C4-2B (cell line): ENCODE measurements at regions not wholly inside any gene's neighbourhood (a gene's known extent, or its start where the extent isn't known, plus 50 kb on each side); places are given as distances from the start of the nearest gene placed in this dataset.

Source experiments
- H3K27ac ChIP-seq: fragments of 450-650 bp; 2 replicates; pipeline ENCODE4 v1.5.1; 2017
- CTCF ChIP-seq: fragments of 450-650 bp; conservative IDR thresholded peaks from 2 replicates; pipeline ENCODE4 v1.5.1; 2017; ENCODE audit warnings: mild to moderate bottlenecking
- ZFX ChIP-seq: fragments of 450-650 bp; IDR thresholded peaks from 2 replicates; pipeline ENCODE4 v1.6.1; 2017

GRCh38 chr1:79457562-79458224 is 451.2 kb upstream of the ADGRL4 start:
- no peak overlapping the region for H3K27ac ChIP-seq
- TF ChIP-seq CTCF (no peak), ZFX (no peak)

- no peak overlapping the region for H3K27ac ChIP-seq
- TF ChIP-seq CTCF, result no peak
- TF ChIP-seq ZFX, result no peak
Observed at GRCh38 chr1:79448426-79448825, 441.9 kb upstream of the ADGRL4 start.

DNA sequence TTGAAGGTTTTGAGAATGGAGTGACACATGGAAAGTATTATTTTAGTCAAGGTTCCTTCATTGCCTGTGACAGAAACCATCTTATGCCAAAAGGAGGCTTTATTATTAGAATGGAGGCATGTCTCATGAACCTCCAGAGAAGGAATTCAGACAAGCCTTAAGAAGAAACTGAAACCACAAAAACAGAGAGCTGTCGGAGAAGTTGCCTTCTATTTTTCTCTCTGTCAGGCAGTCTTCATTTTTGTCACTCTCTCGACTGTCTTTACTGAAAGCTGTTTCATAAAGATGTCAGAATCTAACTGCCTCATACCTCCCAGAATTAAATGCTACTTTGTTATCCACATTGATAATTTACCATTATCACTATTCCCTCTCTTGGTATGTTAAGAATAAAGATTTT is 434.7 kb upstream of the ADGRL4 start:
- TF ChIP-seq CTCF (no peak), ZFX (no peak)
- no peak overlapping the region for H3K27ac ChIP-seq

GRCh38 chr1:79437540-79437939 is 431.0 kb upstream of the ADGRL4 start:
- no peak for TF ChIP-seq CTCF
- TF ChIP-seq ZFX, result no peak
- no peak overlapping the region for H3K27ac ChIP-seq

DNA sequence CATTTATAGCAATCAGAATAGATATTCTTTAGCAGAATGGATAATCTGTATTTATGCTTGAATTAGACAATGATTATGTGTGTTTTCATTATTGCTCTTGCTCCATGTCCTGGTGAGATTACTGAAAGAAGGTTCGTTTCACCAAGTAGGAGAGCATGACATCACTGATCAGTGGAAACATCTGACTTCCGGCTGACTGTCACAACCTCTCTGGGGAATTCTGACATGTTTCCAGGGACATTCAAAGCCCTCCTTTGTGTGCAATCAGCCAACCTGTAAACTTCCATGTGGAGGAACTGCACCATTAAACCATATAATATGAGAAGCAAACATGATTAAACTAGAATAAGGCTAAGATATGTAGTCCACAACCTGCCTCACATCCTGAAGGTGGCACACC is 424.8 kb upstream of the ADGRL4 start:
- H3K27ac ChIP-seq, result no peak overlapping the region
- TF ChIP-seq CTCF, result no peak
- no peak for TF ChIP-seq ZFX

DNA sequence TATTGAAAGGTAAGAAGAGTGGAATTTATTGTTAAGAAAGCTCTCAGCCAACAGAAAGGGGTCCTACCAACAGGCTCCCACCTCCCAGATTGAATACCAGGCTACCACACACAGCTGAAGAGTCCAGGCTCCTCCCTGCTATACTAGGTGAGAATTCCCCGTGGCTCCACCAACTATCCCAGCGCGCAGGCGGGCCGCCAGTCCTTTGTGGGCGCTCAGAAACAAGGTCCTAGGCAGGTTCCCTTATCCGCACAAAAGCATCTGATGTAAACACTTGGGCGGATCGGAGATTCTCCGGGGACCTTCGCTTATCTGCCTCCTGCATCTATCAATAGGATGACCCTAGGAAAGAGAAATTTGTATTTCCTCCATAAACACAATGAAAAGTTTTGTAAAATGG is 423.9 kb upstream of the ADGRL4 start:
- H3K27ac ChIP-seq, result no peak overlapping the region

DNA sequence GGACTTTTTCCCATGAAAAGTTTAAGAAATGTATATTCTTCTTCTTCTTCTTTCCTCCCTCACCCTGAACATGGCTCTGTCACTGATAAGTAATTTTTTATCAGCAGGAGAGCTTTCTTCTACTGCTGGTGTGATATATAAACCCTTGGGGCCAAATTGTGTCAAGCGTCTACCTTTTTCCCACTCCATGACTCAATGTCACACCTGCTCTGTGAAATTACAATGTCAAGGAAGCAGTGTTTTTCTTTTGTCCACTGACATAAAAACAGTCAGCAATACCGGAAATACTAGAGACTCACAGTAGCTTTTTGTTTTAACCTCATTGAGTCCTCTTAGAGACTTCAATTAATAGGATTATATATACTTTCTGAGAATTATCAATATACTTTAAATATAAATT is 416.2 kb upstream of the ADGRL4 start:
- H3K27ac ChIP-seq, result no peak overlapping the region

More for the DNA sequence above, 423.9 kb upstream of the ADGRL4 start:
- TF ChIP-seq ZFX (no peak), CTCF (no peak)

More for the DNA sequence above, 416.2 kb upstream of the ADGRL4 start:
- TF ChIP-seq CTCF, result no peak
- TF ChIP-seq ZFX, result no peak
